NCI-H345 treated with DMSO at 0.1 percent for 48 hours (cell line): ENCODE measurements at regions not wholly inside any gene's neighbourhood (a gene's known extent, or its start where the extent isn't known, plus 50 kb on each side); places are given as distances from the start of the nearest gene placed in this dataset.
"Not testable (repeated sequence)": the region's sequence is repeated elsewhere in the genome, so short reads cannot be mapped to it uniquely, and the experiment has no call there.

ENCODE experiments used
- DNase-seq: peaks from one replicate; lab custom pipeline; 2025; ENCODE audit not compliant: unreplicated experiment; lab: John Stamatoyannopoulos, UW

GRCh38 chr4:38278255-38278654, 318.1 kb downstream of the PTTG2 start:
- no peak for DNase-seq

DNA sequence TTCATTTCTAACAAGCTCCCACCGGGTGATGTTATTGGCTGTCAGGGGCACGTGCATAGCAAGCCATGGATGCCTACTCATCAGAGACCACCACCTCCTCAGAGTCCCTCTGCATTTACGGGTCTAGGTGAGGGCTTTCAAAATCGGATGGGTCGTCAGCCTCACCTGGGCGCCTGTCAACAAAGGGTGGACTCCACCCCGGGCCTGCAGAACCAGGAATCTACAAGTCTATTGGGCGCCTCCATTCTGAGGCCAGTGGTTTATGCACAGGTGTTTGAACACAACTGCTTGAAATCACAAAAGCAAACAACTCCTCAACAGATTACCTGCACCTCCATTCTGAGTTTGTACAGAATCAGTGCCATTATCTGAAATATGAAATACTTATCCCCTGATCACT, 318.9 kb downstream of the PTTG2 start:
- DNase-seq: no peak

GRCh38 chr4:38279650-38280322, 319.6 kb downstream of the PTTG2 start:
- DNase-seq: no peak

GRCh38 chr4:38280323-38280706, 320.1 kb downstream of the PTTG2 start:
- DNase-seq: no peak

GRCh38 chr4:38281371-38282071, 321.3 kb downstream of the PTTG2 start:
- DNase-seq: no peak

DNA sequence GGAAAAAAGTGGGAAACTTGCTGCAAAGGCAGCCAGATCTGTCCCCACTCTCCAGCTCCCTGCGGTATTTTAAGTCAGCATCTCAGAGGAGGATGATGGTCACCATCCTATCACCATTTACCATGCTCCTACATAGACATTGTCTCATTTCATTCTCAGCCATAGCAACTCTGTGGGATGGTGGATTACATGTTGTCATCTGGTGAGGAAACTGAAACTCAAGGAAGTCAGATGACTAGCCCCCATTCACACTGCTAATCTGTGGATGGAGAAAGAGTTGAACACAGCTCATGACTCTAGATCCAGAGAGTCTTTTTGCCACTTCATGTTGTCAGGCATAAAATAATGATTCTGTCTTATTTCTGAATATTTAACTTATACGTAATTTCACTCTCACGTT, 323.5 kb downstream of the PTTG2 start:
- no peak for DNase-seq

- no peak for DNase-seq
These were observed 324.3 kb downstream of the PTTG2 start for GRCh38 chr4:38284294-38285030.

- DNase-seq: peak; percentile 64
These were observed 327.1 kb downstream of the PTTG2 start for GRCh38 chr4:38287101-38287851.

- DNase-seq: no peak
These were observed 329.4 kb downstream of the PTTG2 start for GRCh38 chr4:38289553-38289952.

GRCh38 chr4:38290366-38290765, 330.2 kb downstream of the PTTG2 start:
- no peak for DNase-seq

DNA sequence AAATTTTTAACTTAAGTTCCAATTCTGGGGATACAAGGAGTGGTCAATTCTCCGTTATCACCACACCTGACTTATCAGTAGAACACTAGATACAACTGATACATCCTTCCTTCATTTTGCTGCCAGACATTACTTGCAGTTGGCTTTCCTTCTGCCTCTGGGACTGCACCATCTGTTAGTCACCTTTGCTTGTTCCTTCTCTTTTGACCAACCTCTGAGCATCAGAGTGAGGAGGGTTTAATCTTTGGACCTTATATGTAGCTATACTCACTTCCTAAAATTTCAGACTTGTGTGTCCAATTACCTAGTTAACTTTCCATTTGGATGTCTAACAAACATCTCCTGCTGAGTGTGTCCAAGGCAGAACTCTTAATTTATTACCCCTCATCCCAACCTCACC, 330.7 kb downstream of the PTTG2 start:
- no peak for DNase-seq

DNA sequence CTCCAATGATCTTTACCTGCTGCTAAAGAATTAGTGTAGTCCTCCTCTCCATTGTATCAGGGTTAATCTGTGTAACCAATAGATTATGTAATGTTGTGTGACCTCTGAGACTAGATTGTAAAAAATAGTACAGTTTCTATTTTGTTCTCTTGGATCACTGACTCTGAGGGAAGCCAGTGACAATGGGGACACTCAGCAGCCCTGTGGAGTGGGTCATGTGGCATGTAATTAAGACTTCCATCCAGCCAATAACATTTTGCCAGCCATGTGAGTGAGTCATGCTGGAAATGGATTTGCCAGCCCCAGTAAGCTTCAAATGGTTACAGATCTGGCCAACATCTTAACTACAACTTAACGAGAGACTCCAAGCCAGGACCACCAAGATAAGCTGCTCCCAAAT, 332.3 kb downstream of the PTTG2 start:
- DNase-seq: no peak

DNA sequence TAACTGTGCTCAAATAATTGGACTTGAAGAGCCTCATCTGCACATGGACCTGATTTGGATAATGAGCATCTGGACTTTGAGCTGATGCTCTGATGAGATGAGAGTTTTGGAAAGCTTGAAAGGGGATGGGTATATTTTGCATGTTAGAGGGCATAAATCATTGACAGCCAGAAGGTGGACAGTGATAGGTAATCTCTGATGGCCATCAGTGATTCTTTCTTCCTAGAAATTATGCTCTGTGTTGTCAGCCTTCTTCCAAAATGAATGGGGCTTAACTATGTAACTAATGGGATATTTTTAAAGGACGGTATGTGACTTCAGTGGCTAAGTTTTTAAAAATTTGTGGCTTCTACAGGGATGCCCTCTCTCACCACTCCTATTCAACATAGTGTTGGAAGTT, 334.0 kb downstream of the PTTG2 start:
- no peak for DNase-seq

- no peak for DNase-seq
These were observed 336.9 kb downstream of the PTTG2 start for GRCh38 chr4:38297061-38297460.

DNA sequence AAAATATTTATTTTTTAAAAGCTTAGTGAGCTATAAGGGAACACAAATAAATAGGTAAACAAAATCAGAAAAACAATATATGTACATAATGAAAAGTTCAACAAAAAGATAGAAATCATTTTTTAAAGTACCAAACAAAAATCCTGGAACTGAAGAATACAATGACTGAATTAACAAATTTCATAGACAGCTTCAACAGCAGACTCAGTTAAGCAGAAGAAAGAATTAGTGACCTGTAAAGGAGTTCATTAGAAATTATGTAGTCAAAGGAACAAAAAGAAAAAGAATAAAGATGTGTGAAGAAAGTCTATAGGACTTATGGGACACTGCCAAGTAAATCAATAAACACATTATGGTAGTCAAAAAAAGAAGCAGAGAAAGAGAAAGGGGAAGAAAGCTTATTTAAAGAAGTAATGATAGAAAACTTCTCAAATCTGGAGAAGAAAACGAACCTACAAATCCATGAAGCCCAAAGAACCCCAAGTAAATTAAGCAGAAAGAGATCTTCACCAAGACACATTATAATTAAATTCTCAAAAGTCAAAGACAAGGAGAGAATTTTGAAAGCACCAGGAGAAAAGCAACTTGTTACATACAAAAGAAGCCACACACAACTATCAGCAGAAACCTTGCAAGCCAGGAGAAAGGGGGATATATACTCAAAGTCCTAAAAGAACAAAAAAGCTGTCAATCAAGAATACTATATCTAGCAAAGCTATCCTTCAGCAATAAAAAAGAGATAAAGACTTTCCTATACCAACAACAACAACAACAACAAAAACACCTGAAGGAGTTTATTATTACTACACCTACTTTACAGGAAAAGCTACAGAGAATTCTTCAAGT, 338.9 kb downstream of the PTTG2 start:
- DNase-seq: no peak

- DNase-seq: no peak
These were observed 342.7 kb downstream of the PTTG2 start for GRCh38 chr4:38302910-38303309.

GRCh38 chr4:38304460-38304859, 344.3 kb downstream of the PTTG2 start:
- not testable (repeated sequence) for DNase-seq

GRCh38 chr4:38306482-38307071, 346.4 kb downstream of the PTTG2 start:
- no peak for DNase-seq

DNA sequence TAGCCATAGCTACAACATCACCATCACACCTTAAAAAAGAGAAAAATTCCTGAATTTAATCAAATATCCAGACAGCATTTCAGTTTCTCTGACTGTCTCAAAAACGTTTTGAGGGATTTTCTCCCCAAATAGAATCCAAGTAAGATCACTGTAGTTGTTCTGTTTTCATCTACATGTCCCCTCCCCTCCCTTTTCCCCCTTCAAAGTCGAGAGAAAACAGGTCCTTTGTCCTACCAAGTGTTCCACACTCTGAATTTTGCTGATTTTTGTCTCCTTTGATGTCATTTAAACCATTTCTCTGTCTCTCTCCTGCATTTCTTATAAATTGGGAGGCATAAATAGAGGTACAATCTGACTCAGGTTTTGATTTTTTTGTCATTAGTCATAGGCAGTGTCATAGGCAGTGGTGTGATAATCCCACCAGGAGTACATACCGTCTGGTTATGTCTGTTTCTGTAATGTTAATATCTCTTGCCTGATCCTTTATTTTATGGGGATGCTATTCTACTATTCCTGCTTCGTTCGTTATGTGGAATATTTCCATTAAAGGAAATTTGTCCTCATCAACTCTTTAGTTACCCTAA, 348.6 kb downstream of the PTTG2 start:
- no peak for DNase-seq

DNA sequence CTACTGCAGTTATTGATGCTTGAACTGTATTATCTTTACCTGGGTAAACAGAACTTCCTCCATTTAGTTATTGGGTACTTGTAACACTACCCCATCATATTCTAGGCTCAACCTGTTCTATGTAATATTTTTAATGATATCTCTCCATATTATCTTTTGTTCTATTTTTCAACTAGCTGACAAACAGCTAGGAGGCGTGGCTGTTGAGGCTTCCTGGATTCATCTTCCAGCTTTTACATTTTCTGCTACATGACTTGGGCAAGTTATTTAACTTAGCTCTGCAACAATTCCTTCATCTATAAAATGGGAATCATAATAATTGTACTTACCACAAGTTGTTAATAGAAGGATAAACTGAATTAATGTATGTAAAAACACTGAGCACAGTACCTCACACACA, 349.3 kb downstream of the PTTG2 start:
- no peak for DNase-seq
